ENCODE measurements at regions not wholly inside any gene's neighbourhood (a gene's known extent, or its start where the extent isn't known, plus 50 kb on each side); places are given as distances from the start of the nearest gene placed in this dataset.

- TF ChIP-seq, protein P1, sequence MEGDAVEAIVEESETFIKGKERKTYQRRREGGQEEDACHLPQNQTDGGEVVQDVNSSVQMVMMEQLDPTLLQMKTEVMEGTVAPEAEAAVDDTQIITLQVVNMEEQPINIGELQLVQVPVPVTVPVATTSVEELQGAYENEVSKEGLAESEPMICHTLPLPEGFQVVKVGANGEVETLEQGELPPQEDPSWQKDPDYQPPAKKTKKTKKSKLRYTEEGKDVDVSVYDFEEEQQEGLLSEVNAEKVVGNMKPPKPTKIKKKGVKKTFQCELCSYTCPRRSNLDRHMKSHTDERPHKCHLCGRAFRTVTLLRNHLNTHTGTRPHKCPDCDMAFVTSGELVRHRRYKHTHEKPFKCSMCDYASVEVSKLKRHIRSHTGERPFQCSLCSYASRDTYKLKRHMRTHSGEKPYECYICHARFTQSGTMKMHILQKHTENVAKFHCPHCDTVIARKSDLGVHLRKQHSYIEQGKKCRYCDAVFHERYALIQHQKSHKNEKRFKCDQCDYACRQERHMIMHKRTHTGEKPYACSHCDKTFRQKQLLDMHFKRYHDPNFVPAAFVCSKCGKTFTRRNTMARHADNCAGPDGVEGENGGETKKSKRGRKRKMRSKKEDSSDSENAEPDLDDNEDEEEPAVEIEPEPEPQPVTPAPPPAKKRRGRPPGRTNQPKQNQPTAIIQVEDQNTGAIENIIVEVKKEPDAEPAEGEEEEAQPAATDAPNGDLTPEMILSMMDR (CRISPR knock-in tag; IDR thresholded peaks at IDR 0.05), result no peak
- no peak for TF ChIP-seq ZNF891 (CRISPR knock-in tag; IDR thresholded peaks at IDR 0.05)
These were observed 322.9 kb downstream of the RAPGEF2 start for GRCh38 chr4:159425737-159426305.
